ENCODE measurements at regions not wholly inside any gene's neighbourhood (a gene's known extent, or its start where the extent isn't known, plus 50 kb on each side); places are given as distances from the start of the nearest gene placed in this dataset.

- FAIRE-seq, result no peak
Measured at GRCh38 chr20:40470445-40471260, 218.4 kb downstream of the MAFB start.

More at GRCh38 chr20:40470445-40471260, 218.4 kb downstream of the MAFB start:
- Histone ChIP-seq H3K4me2 (ENCODE audit: insufficient read depth, low read length) (no peak overlapping the region), H3K4me1 (ENCODE audit: control insufficient read depth, extremely low read depth, insufficient read depth, low read length) (no peaks in the 10 kb centered on the region), H3K27me3 (ENCODE audit: control insufficient read depth in 2 of 2, insufficient read depth in 2 of 2, low read length in 2 of 2) (no peaks in the 10 kb centered on the region), H3K27ac (ENCODE audit: insufficient read depth, low read depth, low read length) (no peak overlapping the region), H2AFZ (ENCODE audit: low read depth, low read length) (no peak overlapping the region), H3K79me2 (ENCODE audit: control insufficient read depth, insufficient read depth, low read length) (no peaks in the 10 kb centered on the region), H3K9me3 (replicated peaks; ENCODE audit: control insufficient read depth, insufficient read depth, low read length) (no peaks in the 10 kb centered on the region), H3K4me3 (replicated peaks in 1 of 3; ENCODE audit: insufficient read depth in 1 of 3, low read depth in 1 of 3, low read length in 3 of 3) (no peak overlapping the region), H4K20me1 (replicated peaks; ENCODE audit: control insufficient read depth, extremely low read depth, insufficient read depth, low read length) (no peaks in the 10 kb centered on the region), H3K36me3 (ENCODE audit: control insufficient read depth in 2 of 2, extremely low read depth in 1 of 2, insufficient read depth in 2 of 2, low read length in 2 of 2) (no peaks in the 10 kb centered on the region), H3K9me1 (replicated peaks; ENCODE audit: control insufficient read depth, extremely low read depth, insufficient read depth, low read length) (no peaks in the 10 kb centered on the region), H3K9ac (replicated peaks; ENCODE audit: extremely low read depth, insufficient read depth, low read length) (no peak overlapping the region)
- dilution Hi-C loops (cut with MboI; ENCODE audit: extremely low pct_ligation_motif_present, low sequenced_read_pairs) (no loop called here), intact Hi-C loops (cut with micrococcal nuclease) (loop anchor here (10.0 kb wide), 1 partner anchor 1206 kb away; no protein-coding TSS in a partner anchor)
- no peak for DNase-seq (ENCODE audit: low read depth, low spot score)
- no TSS peak for BruUV-seq (replicated peaks)
- ChIA-PET CTCF (interaction anchor here (1.3 to 1.4 kb wide), 2 partner anchors 21 to 310 kb away, joined by 3 to 6 read pairs; no protein-coding TSS in a partner anchor), POLR2A (no interaction called here)
- TF ChIP-seq MYC (IDR thresholded peaks at IDR 0.05; ENCODE audit: low read depth, low read length), result no peak
- TF ChIP-seq POLR2A (IDR thresholded peaks at IDR 0.05; ENCODE audit: low read depth, low read length), result no peak
- no peak for TF ChIP-seq EZH2 (IDR thresholded peaks at IDR 0.05; ENCODE audit: borderline replicate concordance, low read depth, low read length, severe bottlenecking)
- TF ChIP-seq JUN (IDR thresholded peaks at IDR 0.05; ENCODE audit: borderline replicate concordance, insufficient read depth, insufficient read length, low read depth), result no peak
- TF ChIP-seq GATA2 (IDR thresholded peaks at IDR 0.05; ENCODE audit: insufficient read depth, insufficient read length, low read depth, low read length), result no peak
- no peak for TF ChIP-seq FOS (IDR thresholded peaks at IDR 0.05; ENCODE audit: borderline replicate concordance, insufficient read depth, low read length)
- no peak for TF ChIP-seq POLR2AphosphoS5 (IDR thresholded peaks at IDR 0.05; ENCODE audit: insufficient read depth, low read depth, low read length)
- TF ChIP-seq, protein P1, sequence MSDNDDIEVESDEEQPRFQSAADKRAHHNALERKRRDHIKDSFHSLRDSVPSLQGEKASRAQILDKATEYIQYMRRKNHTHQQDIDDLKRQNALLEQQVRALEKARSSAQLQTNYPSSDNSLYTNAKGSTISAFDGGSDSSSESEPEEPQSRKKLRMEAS (IDR thresholded peaks at IDR 0.05; ENCODE audit: insufficient read depth, insufficient read length), result no peak
- TF ChIP-seq, protein P2, sequence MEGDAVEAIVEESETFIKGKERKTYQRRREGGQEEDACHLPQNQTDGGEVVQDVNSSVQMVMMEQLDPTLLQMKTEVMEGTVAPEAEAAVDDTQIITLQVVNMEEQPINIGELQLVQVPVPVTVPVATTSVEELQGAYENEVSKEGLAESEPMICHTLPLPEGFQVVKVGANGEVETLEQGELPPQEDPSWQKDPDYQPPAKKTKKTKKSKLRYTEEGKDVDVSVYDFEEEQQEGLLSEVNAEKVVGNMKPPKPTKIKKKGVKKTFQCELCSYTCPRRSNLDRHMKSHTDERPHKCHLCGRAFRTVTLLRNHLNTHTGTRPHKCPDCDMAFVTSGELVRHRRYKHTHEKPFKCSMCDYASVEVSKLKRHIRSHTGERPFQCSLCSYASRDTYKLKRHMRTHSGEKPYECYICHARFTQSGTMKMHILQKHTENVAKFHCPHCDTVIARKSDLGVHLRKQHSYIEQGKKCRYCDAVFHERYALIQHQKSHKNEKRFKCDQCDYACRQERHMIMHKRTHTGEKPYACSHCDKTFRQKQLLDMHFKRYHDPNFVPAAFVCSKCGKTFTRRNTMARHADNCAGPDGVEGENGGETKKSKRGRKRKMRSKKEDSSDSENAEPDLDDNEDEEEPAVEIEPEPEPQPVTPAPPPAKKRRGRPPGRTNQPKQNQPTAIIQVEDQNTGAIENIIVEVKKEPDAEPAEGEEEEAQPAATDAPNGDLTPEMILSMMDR (IDR thresholded peaks at IDR 0.05; ENCODE audit: extremely low read depth in 1 of 2, insufficient read depth in 1 of 2, low read depth in 1 of 2, low read length in 2 of 2), result no peak
